Neural progenitor cell (in vitro differentiated cells): ENCODE measurements at regions not wholly inside any gene's neighbourhood (a gene's known extent, or its start where the extent isn't known, plus 50 kb on each side); places are given as distances from the start of the nearest gene placed in this dataset.

Experiments
- DNase-seq: peaks from one replicate; pipeline ENCODE4 v3.0.0-alpha.2; 2016; ENCODE audit warnings: low spot score
- H2AFZ ChIP-seq: fragments of 200-600 bp; sonication (generic); replicated peaks from 2 replicates; pipeline ENCODE4 v1.6.1; 2016; ENCODE audit warnings: antibody characterized with exemption
- H3F3A ChIP-seq: fragments of 200-600 bp; sonication (generic); 2 replicates; pipeline ENCODE4 v1.6.1; 2016; ENCODE audit warnings: antibody characterized with exemption, low read depth
- H3K27ac ChIP-seq: fragments of 200-600 bp; sonication (generic); 2 replicates; pipeline ENCODE4 v1.5.1; 2016; ENCODE audit warnings: mild to moderate bottlenecking
- H3K27me3 ChIP-seq: fragments of 200-600 bp; sonication (generic); 2 replicates; pipeline ENCODE4 v1.6.1; 2016; ENCODE audit warnings: mild to moderate bottlenecking, moderate library complexity
- H3K36me3 ChIP-seq: fragments of 200-600 bp; sonication (generic); 2 replicates; pipeline ENCODE4 v1.5.1; 2016
- H3K4me1 ChIP-seq: fragments of 200-600 bp; sonication (generic); 2 replicates; pipeline ENCODE4 v1.6.1; 2016; ENCODE audit warnings: mixed run types
- H3K4me2 ChIP-seq: fragments of 200-600 bp; sonication (generic); 2 replicates; pipeline ENCODE4 v1.6.1; 2016
- H3K4me3 ChIP-seq: fragments of 200-600 bp; sonication (generic); 2 replicates; pipeline ENCODE4 v1.5.1; 2016
- H3K79me2 ChIP-seq: fragments of 200-600 bp; sonication (generic); 2 replicates; pipeline ENCODE4 v1.6.1; 2016; ENCODE audit warnings: low read depth
- H3K9ac ChIP-seq: fragments of 200-600 bp; sonication (generic); 2 replicates; pipeline ENCODE4 v1.6.1; 2016
- H3K9me3 ChIP-seq: fragments of 200-600 bp; sonication (generic); 2 replicates; pipeline ENCODE4 v1.5.1; 2016; ENCODE audit warnings: low read depth
- H4K20me1 ChIP-seq: fragments of 200-600 bp; sonication (generic); 2 replicates; pipeline ENCODE4 v1.6.1; 2016; ENCODE audit warnings: low read depth
- H3K27ac Mint-ChIP-seq: 3 replicates; pipeline ENCODE4 v1.8.0; 2021; ENCODE audit warnings: mixed read lengths
- H3K27me3 Mint-ChIP-seq: 2 replicates; pipeline ENCODE4 v1.8.0; 2022; ENCODE audit warnings: low read depth, mild to moderate bottlenecking, inconsistent platforms, moderate library complexity, mixed read lengths; ENCODE audit not compliant: insufficient read depth
- H3K36me3 Mint-ChIP-seq: 3 replicates; pipeline ENCODE4 v1.8.0; 2021; ENCODE audit warnings: mixed read lengths
- H3K4me1 Mint-ChIP-seq: 3 replicates; pipeline ENCODE4 v1.8.0; 2021; ENCODE audit warnings: mixed read lengths
- H3K4me3 Mint-ChIP-seq: 3 replicates; pipeline ENCODE4 v1.8.0; 2021; ENCODE audit warnings: mild to moderate bottlenecking, moderate library complexity, mixed read lengths
- H3K9me3 Mint-ChIP-seq: 3 replicates; pipeline ENCODE4 v1.8.0; 2020; ENCODE audit warnings: mixed read lengths
- EZH2 ChIP-seq: fragments of 200-600 bp; sonication (generic); IDR thresholded peaks from 2 replicates; pipeline ENCODE4 v1.6.1; 2017; ENCODE audit warnings: antibody characterized with exemption, mild to moderate bottlenecking, moderate library complexity
- EZH2phosphoT487 ChIP-seq: fragments of 200-600 bp; sonication (generic); IDR thresholded peaks from 2 replicates; pipeline ENCODE4 v1.6.1; 2017; ENCODE audit warnings: antibody characterized with exemption
- TF ChIP-seq, protein P1 (sequence below): fragments of 200-600 bp; sonication (generic); IDR thresholded peaks from 2 replicates; pipeline ENCODE4 v1.5.1; 2017; ENCODE audit warnings: antibody characterized with exemption, mild to moderate bottlenecking

DNA sequence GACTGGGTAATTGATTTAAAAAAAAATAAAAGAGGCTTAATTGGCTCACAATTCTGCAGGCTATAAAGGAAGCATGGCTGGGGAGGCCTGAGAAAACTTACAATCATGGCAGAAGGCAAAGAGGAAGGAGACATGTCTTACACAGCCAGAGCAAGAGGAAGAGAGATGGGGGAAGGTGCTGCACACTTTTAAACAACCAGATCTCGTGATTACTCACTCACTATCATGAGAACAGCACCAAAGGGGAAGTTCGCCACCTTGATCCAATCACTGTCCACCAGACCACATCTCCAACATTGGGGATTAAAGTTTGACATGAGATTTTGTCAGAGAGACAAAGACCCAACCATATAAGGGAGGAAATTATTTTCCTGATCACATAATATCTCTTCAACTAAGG, 138.8 kb upstream of the NR4A3 start:
- H2AFZ ChIP-seq = no peak overlapping the region
- no peaks in the 10 kb centered on the region for H4K20me1 ChIP-seq
- no peaks in the 10 kb centered on the region for H3K4me1 ChIP-seq
- Mint-ChIP-seq H3K4me3 (no peak overlapping the region), H3K9me3 (peaks cover 2% of the 10 kb centered on the region), H3K27me3 (peaks cover 2% of the 10 kb centered on the region), H3K4me1 (no peaks in the 10 kb centered on the region), H3K36me3 (no peaks in the 10 kb centered on the region), H3K27ac (no peak overlapping the region)
- no peak for DNase-seq
- TF ChIP-seq EZH2phosphoT487 = no peak
- TF ChIP-seq, protein P1, sequence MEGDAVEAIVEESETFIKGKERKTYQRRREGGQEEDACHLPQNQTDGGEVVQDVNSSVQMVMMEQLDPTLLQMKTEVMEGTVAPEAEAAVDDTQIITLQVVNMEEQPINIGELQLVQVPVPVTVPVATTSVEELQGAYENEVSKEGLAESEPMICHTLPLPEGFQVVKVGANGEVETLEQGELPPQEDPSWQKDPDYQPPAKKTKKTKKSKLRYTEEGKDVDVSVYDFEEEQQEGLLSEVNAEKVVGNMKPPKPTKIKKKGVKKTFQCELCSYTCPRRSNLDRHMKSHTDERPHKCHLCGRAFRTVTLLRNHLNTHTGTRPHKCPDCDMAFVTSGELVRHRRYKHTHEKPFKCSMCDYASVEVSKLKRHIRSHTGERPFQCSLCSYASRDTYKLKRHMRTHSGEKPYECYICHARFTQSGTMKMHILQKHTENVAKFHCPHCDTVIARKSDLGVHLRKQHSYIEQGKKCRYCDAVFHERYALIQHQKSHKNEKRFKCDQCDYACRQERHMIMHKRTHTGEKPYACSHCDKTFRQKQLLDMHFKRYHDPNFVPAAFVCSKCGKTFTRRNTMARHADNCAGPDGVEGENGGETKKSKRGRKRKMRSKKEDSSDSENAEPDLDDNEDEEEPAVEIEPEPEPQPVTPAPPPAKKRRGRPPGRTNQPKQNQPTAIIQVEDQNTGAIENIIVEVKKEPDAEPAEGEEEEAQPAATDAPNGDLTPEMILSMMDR = no peak
- TF ChIP-seq EZH2 = no peak
- H3K79me2 ChIP-seq = no peaks in the 10 kb centered on the region
- no peak overlapping the region for H3K27ac ChIP-seq
- H3K36me3 ChIP-seq = no peaks in the 10 kb centered on the region
- H3K9me3 ChIP-seq = no peaks in the 10 kb centered on the region
- H3K9ac ChIP-seq = no peak overlapping the region
- H3K4me2 ChIP-seq = no peak overlapping the region
- no peaks in the 10 kb centered on the region for H3K27me3 ChIP-seq
- no peaks in the 10 kb centered on the region for H3F3A ChIP-seq
- no peak overlapping the region for H3K4me3 ChIP-seq

DNA sequence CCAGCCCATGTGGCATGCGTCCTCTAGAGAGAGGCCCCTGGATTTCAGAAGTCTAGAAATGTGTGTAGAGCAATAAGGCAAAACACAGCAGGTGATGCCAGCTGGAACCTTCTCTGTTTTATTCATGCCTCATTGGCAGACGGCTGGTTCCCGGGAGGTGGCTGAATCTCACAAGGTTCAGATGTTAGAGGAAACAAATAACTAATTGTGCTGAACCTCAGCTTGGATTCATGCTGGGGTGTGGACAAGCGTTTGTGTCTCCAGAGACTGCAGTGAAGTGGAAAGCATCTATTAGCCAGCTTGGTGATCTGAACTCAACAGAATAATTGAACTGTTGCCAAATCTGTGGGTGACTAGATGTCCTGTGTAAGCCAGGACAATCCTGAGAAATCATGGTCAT, 131.1 kb upstream of the NR4A3 start:
- H3K9me3 ChIP-seq = no peaks in the 10 kb centered on the region
- H3K9ac ChIP-seq = no peak overlapping the region
- no peaks in the 10 kb centered on the region for H3F3A ChIP-seq
- H3K27ac ChIP-seq = no peak overlapping the region
- H3K36me3 Mint-ChIP-seq = no peaks in the 10 kb centered on the region
- peak overlapping the region; percentile 62 for H3K27ac Mint-ChIP-seq
- no peaks in the 10 kb centered on the region for H3K79me2 ChIP-seq
- H4K20me1 ChIP-seq = no peaks in the 10 kb centered on the region
- H3K27me3 ChIP-seq = no peaks in the 10 kb centered on the region
- H3K4me1 ChIP-seq = peaks cover 8% of the 10 kb centered on the region
- peak; percentile 44 for DNase-seq
- H3K9me3 Mint-ChIP-seq = peaks cover 2% of the 10 kb centered on the region
- no peak overlapping the region for H3K4me3 ChIP-seq
- TF ChIP-seq, protein P1 = no peak
- TF ChIP-seq EZH2phosphoT487 = no peak
- no peak for TF ChIP-seq EZH2
- H3K36me3 ChIP-seq = no peaks in the 10 kb centered on the region
- H2AFZ ChIP-seq = no peak overlapping the region
- H3K4me1 Mint-ChIP-seq = peaks cover 17% of the 10 kb centered on the region
- no peak overlapping the region for H3K4me2 ChIP-seq
- no peak overlapping the region for H3K4me3 Mint-ChIP-seq
- H3K27me3 Mint-ChIP-seq = peaks cover 5% of the 10 kb centered on the region

DNA sequence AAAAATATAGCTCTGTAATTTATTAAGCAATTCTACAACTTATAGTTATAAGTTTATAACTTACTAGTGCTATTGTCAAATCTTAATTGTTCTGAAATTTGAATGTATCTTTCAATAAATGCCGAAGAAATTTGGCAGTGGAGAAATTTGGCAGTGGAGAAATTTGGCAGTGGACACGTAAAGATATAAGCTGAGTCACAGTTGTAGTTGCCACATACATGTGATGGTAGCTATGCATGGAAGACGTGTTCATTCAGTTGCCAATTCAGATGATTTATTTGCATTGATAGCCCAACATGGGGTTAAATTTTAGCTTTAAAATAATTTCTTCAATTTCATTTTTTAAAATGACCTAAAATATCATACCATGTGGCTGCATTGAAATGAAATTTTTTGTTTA, 127.8 kb upstream of the NR4A3 start:
- Histone ChIP-seq H3K4me2 (no peak overlapping the region), H3K36me3 (no peaks in the 10 kb centered on the region), H4K20me1 (no peaks in the 10 kb centered on the region), H3K27ac (no peak overlapping the region), H3F3A (no peaks in the 10 kb centered on the region), H2AFZ (no peak overlapping the region), H3K9ac (no peak overlapping the region), H3K4me3 (no peak overlapping the region), H3K4me1 (peaks cover 8% of the 10 kb centered on the region), H3K9me3 (no peaks in the 10 kb centered on the region), H3K79me2 (no peaks in the 10 kb centered on the region), H3K27me3 (no peaks in the 10 kb centered on the region)
- no peaks in the 10 kb centered on the region for H3K36me3 Mint-ChIP-seq
- peaks cover 17% of the 10 kb centered on the region for H3K4me1 Mint-ChIP-seq
- peaks cover 1% of the 10 kb centered on the region for H3K9me3 Mint-ChIP-seq
- DNase-seq = no peak
- H3K27ac Mint-ChIP-seq = no peak overlapping the region
- H3K4me3 Mint-ChIP-seq = no peak overlapping the region
- TF ChIP-seq, protein P1 = no peak
- H3K27me3 Mint-ChIP-seq = peaks cover 5% of the 10 kb centered on the region

DNA sequence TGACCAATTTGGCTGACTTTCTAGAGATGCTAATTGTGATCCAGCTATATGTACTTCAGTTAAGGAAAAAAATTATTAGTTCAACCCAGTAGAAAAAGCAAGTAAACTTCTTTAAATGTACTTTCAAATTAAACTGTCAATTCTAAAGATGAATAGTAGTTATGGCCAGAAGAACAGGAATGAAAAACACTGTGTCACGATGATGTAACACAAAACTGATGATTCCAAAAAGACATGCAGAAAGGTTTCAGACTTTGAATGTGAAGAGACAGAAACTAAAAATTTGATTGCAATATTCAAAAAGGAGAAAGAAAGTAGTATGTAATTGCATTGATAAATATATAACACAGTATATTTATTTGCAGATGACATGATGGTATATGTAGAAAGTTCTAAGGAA, 127.3 kb upstream of the NR4A3 start:
- H4K20me1 ChIP-seq = no peaks in the 10 kb centered on the region
- DNase-seq = no peak
- H3K36me3 ChIP-seq = no peaks in the 10 kb centered on the region
- no peaks in the 10 kb centered on the region for H3F3A ChIP-seq
- Mint-ChIP-seq H3K27me3 (peaks cover 2% of the 10 kb centered on the region), H3K4me1 (peaks cover 17% of the 10 kb centered on the region), H3K27ac (no peak overlapping the region), H3K36me3 (no peaks in the 10 kb centered on the region), H3K4me3 (no peak overlapping the region), H3K9me3 (peaks cover 3% of the 10 kb centered on the region)
- H2AFZ ChIP-seq = no peak overlapping the region
- peaks cover 8% of the 10 kb centered on the region for H3K4me1 ChIP-seq
- no peaks in the 10 kb centered on the region for H3K79me2 ChIP-seq
- no peak overlapping the region for H3K4me3 ChIP-seq
- no peak overlapping the region for H3K27ac ChIP-seq
- no peaks in the 10 kb centered on the region for H3K9me3 ChIP-seq
- H3K27me3 ChIP-seq = no peaks in the 10 kb centered on the region
- TF ChIP-seq EZH2phosphoT487 (no peak), EZH2 (no peak)
- TF ChIP-seq, protein P1 = no peak
- no peak overlapping the region for H3K4me2 ChIP-seq
- no peak overlapping the region for H3K9ac ChIP-seq
